LNCAP (cell line): ENCODE measurements at regions not wholly inside any gene's neighbourhood (a gene's known extent, or its start where the extent isn't known, plus 50 kb on each side); places are given as distances from the start of the nearest gene placed in this dataset.

Experiments used
- CTCF ChIP-seq: fragments of 450-650 bp; IDR thresholded peaks from 2 replicates; pipeline ENCODE4 v1.5.1; 2017; ENCODE audit warnings: mild to moderate bottlenecking

- TF ChIP-seq CTCF: no peak
Measured at GRCh38 chr11:112770033-112770432, 191.2 kb upstream of the NCAM1 start.

DNA sequence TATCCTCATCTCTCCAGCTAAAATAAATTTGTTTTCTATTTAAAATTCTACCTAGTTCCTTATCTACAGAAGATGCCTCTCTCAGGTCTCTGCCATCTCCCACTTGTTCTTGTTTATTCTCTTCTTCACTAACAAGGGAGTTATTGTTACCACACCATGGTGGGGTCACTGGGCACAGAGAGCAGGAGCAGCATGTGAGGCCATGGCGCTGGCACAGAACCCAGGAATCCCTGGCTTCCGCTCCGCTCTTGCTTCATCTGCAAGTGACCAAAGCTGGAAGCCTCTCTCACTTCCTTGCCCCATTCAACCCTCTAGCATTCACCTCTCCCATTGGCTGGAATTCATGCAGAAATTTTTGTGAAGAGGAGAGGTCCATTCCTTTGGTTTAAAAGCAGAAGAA is 190.7 kb upstream of the NCAM1 start:
- TF ChIP-seq CTCF: no peak

DNA sequence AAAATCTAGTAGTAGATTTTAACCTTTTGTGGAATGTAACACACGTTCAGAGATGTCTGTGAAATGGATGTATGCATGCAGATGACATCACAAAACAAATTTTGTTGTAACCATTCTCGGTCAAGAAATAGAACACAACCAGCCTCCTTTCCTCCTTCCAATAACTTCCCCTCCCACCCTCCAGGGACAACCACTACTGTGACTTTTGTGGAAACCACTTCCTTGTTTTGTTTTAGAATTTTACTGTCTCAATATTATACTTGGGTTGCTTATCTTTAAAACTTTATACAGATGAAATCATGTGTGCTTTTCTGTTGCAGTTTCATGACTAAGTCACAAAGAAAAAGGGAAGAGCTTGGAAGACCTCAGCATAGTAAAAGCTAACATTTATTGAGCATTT is 189.4 kb upstream of the NCAM1 start:
- TF ChIP-seq CTCF: no peak

DNA sequence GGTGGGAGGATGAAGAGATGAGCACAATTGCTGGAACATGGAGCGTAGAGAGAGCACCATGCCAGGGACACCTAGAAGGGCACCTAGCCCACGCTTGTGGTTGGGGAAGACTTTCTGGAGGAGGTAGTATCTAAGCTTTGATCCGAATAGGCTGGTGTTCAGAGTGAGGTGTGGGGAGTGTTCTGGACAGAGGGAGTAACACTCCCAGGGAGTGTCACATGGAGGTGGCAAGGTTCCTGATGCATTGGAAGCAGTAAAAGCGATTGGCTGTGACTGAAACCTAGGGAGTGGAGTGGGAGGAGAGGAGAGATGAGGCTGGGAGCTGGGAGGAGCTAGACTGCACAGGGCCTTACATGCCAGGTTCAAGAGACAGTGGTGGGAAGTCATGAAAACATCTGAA is 188.0 kb upstream of the NCAM1 start:
- no peak for TF ChIP-seq CTCF

GRCh38 chr11:112776834-112777233 is 184.4 kb upstream of the NCAM1 start:
- TF ChIP-seq CTCF: no peak

DNA sequence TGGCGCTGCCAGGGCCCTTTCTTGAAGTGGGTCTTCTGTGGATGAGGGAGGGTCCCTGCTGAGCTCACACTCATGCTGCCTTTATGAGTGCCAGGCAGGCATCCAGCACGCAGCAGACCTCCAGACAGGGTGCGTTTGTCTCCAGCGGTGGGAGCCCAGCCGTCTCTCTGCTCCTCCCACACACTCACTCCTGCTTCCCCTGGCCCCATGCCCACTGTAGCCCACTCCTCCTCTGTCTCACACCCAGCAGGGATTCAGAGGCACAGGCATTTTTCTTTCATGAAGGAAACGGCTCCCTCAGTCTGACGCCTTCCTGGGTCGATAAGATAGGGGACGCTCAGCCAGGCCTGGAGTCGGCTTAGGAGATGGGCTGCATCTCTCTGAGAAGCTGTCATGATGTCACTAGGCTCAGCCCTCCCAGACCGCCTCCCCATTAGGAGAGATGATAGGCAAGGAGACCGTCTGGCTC is 183.9 kb upstream of the NCAM1 start:
- no peak for TF ChIP-seq CTCF

GRCh38 chr11:112778091-112778876 is 182.9 kb upstream of the NCAM1 start:
- TF ChIP-seq CTCF: no peak

GRCh38 chr11:112778877-112779266 is 182.3 kb upstream of the NCAM1 start:
- TF ChIP-seq CTCF: no peak
